Immature natural killer cell (primary cell): ENCODE measurements at regions not wholly inside any gene's neighbourhood (a gene's known extent, or its start where the extent isn't known, plus 50 kb on each side); places are given as distances from the start of the nearest gene placed in this dataset.
"Not testable (repeated sequence)": the region's sequence is repeated elsewhere in the genome, so short reads cannot be mapped to it uniquely, and the experiment has no call there.

Experiments used
- DNase-seq, 3 donors: peaks; one replicate each; pipeline ENCODE4 v3.0.0; 2022; ENCODE audit warnings: mixed read lengths in 1 of 3
- H3K27ac Mint-ChIP-seq, 6 donors: one replicate each; pipeline ENCODE4 v1.8.0; 2020; ENCODE audit warnings: mixed read lengths in 6 of 6, mild to moderate bottlenecking in 5 of 6, inconsistent platforms in 4 of 6, moderate library complexity in 3 of 6
- H3K27me3 Mint-ChIP-seq, 3 donors: one replicate each; pipeline ENCODE4 v1.8.0; 2020 to 2021; ENCODE audit warnings: low read depth in 3 of 3, mild to moderate bottlenecking in 3 of 3, mixed read lengths in 3 of 3, moderate library complexity in 3 of 3, inconsistent platforms in 1 of 3
- H3K36me3 Mint-ChIP-seq, 3 donors: one replicate each; pipeline ENCODE4 v1.8.0; 2020; ENCODE audit warnings: mixed read lengths in 3 of 3, inconsistent platforms in 2 of 3, mild to moderate bottlenecking in 2 of 3
- H3K4me1 Mint-ChIP-seq, 2 donors: one replicate each; pipeline ENCODE4 v1.8.0; 2020; ENCODE audit warnings: inconsistent platforms in 2 of 2, mild to moderate bottlenecking in 2 of 2, mixed read lengths in 2 of 2, moderate library complexity in 1 of 2
- H3K4me3 Mint-ChIP-seq, 5 donors: one replicate each; pipeline ENCODE4 v1.8.0; 2020; ENCODE audit warnings: mild to moderate bottlenecking in 5 of 5, mixed read lengths in 5 of 5, inconsistent platforms in 3 of 5, moderate library complexity in 3 of 5
- H3K9me3 Mint-ChIP-seq, 6 donors: one replicate each; pipeline ENCODE4 v1.8.0; 2020; ENCODE audit warnings: mild to moderate bottlenecking in 6 of 6, mixed read lengths in 6 of 6, inconsistent platforms in 4 of 6, moderate library complexity in 3 of 6

DNA sequence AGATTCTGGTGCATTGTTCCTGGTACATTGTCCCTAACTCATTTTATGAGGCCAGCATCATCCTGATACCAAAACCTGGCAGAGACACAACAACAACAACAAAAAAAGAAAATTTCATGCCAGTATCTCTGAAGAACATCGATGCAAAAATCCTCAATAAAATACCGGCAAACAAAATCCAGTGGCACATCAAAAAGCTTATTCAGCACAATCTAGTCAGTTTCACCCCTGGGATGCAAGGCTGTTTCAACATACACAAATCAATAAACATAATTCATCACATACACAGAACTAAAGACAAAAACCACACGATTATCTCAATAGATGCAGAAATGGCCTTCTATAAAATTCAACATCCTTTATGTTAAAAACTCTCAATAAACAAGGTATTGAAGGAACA lies 477.4 kb downstream of the SOCS6 start:
- H3K27ac Mint-ChIP-seq, H3K4me3 Mint-ChIP-seq, DNase-seq, H3K27me3 Mint-ChIP-seq, H3K4me1 Mint-ChIP-seq, H3K36me3 Mint-ChIP-seq: not testable (repeated sequence)
- peaks cover 0 to 16% (median 1%) of the 10 kb centered on the region in 6 donors for H3K9me3 Mint-ChIP-seq

DNA sequence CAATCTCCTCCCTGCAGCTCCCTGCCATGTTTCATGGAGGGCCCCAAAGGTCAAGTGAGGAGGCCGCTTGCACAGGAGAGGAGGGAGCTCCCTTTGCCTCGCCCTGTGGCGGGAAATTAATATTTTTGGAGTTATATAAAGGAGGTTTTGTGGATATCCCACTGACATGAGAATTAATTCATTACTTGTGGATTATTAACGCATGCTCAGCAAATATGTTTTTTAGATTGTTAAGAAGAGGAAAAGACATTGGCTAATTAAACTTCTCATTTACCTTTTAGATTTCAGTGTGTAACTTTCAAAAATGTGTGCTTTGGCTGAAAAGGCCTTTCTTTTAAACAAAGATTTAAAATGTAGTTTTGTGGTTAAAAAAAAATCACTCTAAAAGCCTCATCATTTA lies 474.0 kb downstream of the SOCS6 start:
- H3K4me1 Mint-ChIP-seq, result no peaks in the 10 kb centered on the region
- H3K4me3 Mint-ChIP-seq, result no peak overlapping the region
- peaks cover 0 to 1% (median 0%) of the 10 kb centered on the region in 3 donors for H3K27me3 Mint-ChIP-seq
- no peak overlapping the region for H3K27ac Mint-ChIP-seq
- H3K9me3 Mint-ChIP-seq, result peaks cover 0 to 16% (median 3%) of the 10 kb centered on the region in 6 donors
- H3K36me3 Mint-ChIP-seq, result no peaks in the 10 kb centered on the region
- no peak for DNase-seq

DNA sequence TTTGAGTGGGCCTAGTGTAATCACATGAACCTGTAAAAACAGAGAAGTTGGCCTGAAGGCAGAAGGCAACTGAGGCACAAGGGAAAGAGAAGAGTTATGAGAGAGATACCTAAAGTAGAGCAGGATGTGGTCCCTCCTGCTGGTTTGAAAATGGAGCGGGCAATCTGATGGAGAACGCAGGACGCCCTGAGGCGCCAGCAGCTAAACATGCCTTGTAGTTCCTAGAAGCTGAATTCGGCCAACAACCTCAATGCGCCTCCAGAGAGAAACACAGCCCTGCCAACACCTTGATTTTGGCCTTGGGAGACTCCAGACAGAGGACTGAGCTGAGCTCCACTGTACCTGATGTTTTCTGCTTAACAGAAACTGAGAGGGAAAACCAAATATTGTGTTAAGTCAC lies 469.9 kb downstream of the SOCS6 start:
- Mint-ChIP-seq H3K4me1 (no peaks in the 10 kb centered on the region), H3K27ac (no peak overlapping the region), H3K27me3 (peaks cover 0 to 3% (median 0%) of the 10 kb centered on the region in 3 donors), H3K9me3 (peaks cover 0 to 13% (median 5%) of the 10 kb centered on the region in 6 donors), H3K4me3 (no peak overlapping the region), H3K36me3 (no peaks in the 10 kb centered on the region)
- DNase-seq, result no peak

- Mint-ChIP-seq H3K27ac (no peak overlapping the region), H3K4me3 (no peak overlapping the region), H3K4me1 (no peaks in the 10 kb centered on the region), H3K27me3 (peaks cover 0 to 5% (median 0%) of the 10 kb centered on the region in 3 donors), H3K36me3 (no peaks in the 10 kb centered on the region), H3K9me3 (peaks cover 5 to 16% (median 9%) of the 10 kb centered on the region in 6 donors)
- no peak for DNase-seq
These were observed 465.6 kb downstream of the SOCS6 start for GRCh38 chr18:70754486-70754885.

DNA sequence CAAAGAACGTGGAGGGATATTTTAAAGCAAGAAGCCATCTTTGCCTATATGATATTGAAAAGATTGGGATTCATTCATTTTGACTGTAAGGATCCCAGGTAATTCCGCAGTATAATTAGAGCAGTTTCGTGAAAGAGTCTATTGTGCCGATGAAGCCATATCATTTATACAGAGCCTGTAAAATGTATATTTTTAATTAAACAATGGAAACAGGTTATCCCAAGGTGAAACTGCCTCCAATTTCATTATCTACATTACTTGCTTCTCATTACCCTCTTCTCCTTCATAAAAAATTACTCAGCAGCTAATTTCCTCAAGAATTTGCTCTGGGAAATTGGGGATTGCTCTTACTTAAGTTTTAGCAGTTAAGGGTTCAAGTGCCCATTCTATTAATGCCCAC lies 444.1 kb downstream of the SOCS6 start:
- no peaks in the 10 kb centered on the region for H3K36me3 Mint-ChIP-seq
- no peak overlapping the region for H3K27ac Mint-ChIP-seq
- peaks cover 0 to 12% (median 4%) of the 10 kb centered on the region in 6 donors for H3K9me3 Mint-ChIP-seq
- H3K4me3 Mint-ChIP-seq, result no peak overlapping the region
- peaks cover 0 to 3% (median 0%) of the 10 kb centered on the region in 3 donors for H3K27me3 Mint-ChIP-seq
- DNase-seq, result no peak
- no peaks in the 10 kb centered on the region for H3K4me1 Mint-ChIP-seq

DNA sequence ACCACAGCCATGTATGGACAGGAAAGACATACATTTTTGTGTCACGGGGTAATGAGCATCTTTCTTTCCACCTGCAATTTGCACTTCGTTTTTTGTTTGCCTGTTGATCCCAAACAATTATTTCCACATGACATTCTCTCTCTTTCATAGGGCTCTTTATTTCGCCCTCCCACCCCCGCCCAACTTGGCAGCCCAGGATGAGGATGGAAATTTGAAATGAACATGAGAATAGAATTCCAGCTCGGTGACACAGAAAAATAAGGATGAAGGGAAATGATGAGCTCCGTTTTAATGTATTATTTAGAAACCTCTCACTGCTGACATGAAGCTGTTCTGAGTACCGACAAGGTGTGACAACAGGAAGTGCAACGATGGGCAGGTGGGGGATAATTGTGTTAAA lies 443.3 kb downstream of the SOCS6 start:
- no peak overlapping the region for H3K27ac Mint-ChIP-seq

DNA sequence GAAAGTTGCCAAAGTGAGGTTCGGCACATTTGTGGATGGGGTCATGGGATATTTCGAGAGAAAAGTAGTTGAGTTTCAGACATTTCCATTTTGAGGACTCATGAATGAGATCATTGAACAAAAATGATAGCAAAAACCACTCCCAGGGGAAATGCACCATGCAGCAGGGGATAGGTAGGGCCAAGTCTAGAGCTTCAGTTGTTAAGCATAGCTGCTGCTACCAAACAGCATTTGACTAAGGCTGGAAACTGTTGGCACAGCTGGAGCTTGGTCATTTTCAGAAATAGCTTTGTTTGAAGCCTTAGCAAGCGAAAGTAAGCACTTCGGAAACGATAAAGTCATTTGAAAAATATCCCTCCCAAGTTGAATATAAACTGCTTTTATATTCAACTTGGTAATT lies 431.8 kb downstream of the SOCS6 start:
- no peak for DNase-seq
- Mint-ChIP-seq H3K27ac (no peak overlapping the region), H3K27me3 (no peaks in the 10 kb centered on the region), H3K36me3 (no peaks in the 10 kb centered on the region), H3K4me3 (no peak overlapping the region), H3K4me1 (no peaks in the 10 kb centered on the region), H3K9me3 (peaks cover under 1 to 16% (median 9%) of the 10 kb centered on the region in 6 donors)

More for the DNA sequence above, 443.3 kb downstream of the SOCS6 start:
- H3K4me1 Mint-ChIP-seq, result no peaks in the 10 kb centered on the region
- H3K36me3 Mint-ChIP-seq, result no peaks in the 10 kb centered on the region
- H3K9me3 Mint-ChIP-seq, result peaks cover 0 to 12% (median 3%) of the 10 kb centered on the region in 6 donors
- DNase-seq, result no peak
- peaks cover 0 to 3% (median 0%) of the 10 kb centered on the region in 3 donors for H3K27me3 Mint-ChIP-seq
- H3K4me3 Mint-ChIP-seq, result no peak overlapping the region

DNA sequence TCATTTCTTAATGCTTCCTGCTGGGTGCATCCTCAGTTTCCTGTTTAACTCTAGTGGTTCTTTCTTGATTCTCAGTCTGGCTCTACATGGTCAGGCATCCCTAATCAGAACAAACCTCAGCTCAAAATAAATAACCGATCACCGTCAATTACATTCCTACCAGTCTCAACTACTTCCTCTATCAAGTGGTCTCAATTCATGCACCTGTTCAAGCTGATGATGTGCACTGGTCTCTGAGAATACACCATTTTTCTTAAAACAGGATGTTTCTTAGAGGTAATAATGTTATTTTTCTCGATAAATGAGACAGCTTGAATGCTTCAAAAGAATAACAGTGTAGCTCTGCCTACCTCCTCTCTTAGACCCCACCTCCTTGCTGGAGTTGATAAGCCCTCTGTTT lies 420.9 kb downstream of the SOCS6 start:
- Mint-ChIP-seq H3K27ac (no peak overlapping the region), H3K4me1 (peaks cover 0 to 1% of the 10 kb centered on the region in 2 donors), H3K4me3 (no peak overlapping the region), H3K36me3 (peaks cover 0 to 6% (median 0%) of the 10 kb centered on the region in 3 donors), H3K9me3 (peaks cover 1 to 11% (median 8%) of the 10 kb centered on the region in 6 donors), H3K27me3 (no peaks in the 10 kb centered on the region)
- no peak for DNase-seq

GRCh38 chr18:70709144-70709543 lies 420.3 kb downstream of the SOCS6 start:
- no peak for DNase-seq
- Mint-ChIP-seq H3K27me3 (no peaks in the 10 kb centered on the region), H3K4me1 (peaks cover 0 to 1% of the 10 kb centered on the region in 2 donors), H3K27ac (no peak overlapping the region), H3K9me3 (peaks cover 1 to 11% (median 7%) of the 10 kb centered on the region in 6 donors), H3K4me3 (no peak overlapping the region), H3K36me3 (peaks cover 0 to 6% (median 0%) of the 10 kb centered on the region in 3 donors)

GRCh38 chr18:70705831-70706416 lies 417.1 kb downstream of the SOCS6 start:
- H3K36me3 Mint-ChIP-seq, result peaks cover 0 to 3% (median 3%) of the 10 kb centered on the region in 3 donors
- peaks cover 0 to 1% (median 0%) of the 10 kb centered on the region in 3 donors for H3K27me3 Mint-ChIP-seq
- no peak for DNase-seq
- H3K4me1 Mint-ChIP-seq, result peaks cover 0 to 1% of the 10 kb centered on the region in 2 donors
- H3K4me3 Mint-ChIP-seq, result no peak overlapping the region
- no peak overlapping the region for H3K27ac Mint-ChIP-seq
- H3K9me3 Mint-ChIP-seq, result peaks cover 0 to 9% (median 4%) of the 10 kb centered on the region in 6 donors

DNA sequence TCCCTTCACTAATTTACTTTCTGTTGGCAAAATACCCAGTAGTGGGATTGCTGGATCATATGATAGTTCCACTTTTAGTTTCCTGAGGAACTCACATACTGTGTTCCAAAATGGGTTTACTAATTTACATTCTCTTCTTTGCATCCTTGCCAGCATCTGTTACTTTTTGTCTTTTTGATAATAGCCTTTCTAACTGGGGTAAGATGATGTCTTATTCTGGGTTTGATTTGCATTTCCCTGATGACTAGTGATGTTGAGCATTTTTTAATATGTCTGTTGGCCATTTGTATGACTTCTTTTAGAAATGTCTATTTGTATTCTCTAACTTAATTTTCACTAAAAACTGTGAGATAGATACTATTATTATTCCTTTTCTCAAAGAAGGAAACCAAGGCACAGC lies 411.7 kb downstream of the SOCS6 start:
- DNase-seq, result no peak
- peaks cover 0 to 1% (median 0%) of the 10 kb centered on the region in 3 donors for H3K27me3 Mint-ChIP-seq
- no peak overlapping the region for H3K4me3 Mint-ChIP-seq
- H3K9me3 Mint-ChIP-seq, result peaks cover 0 to 8% (median 3%) of the 10 kb centered on the region in 6 donors
- H3K36me3 Mint-ChIP-seq, result peaks cover 0 to 3% (median 3%) of the 10 kb centered on the region in 3 donors
- no peaks in the 10 kb centered on the region for H3K4me1 Mint-ChIP-seq
- no peak overlapping the region for H3K27ac Mint-ChIP-seq

GRCh38 chr18:70698574-70698973 lies 409.7 kb downstream of the SOCS6 start:
- no peak overlapping the region for H3K4me3 Mint-ChIP-seq
- DNase-seq, result no peak
- no peak overlapping the region for H3K27ac Mint-ChIP-seq
- peaks cover 0 to 8% (median 3%) of the 10 kb centered on the region in 6 donors for H3K9me3 Mint-ChIP-seq
- no peaks in the 10 kb centered on the region for H3K4me1 Mint-ChIP-seq
- H3K36me3 Mint-ChIP-seq, result peaks cover 0 to 3% (median 3%) of the 10 kb centered on the region in 3 donors
- peaks cover 0 to 1% (median 0%) of the 10 kb centered on the region in 3 donors for H3K27me3 Mint-ChIP-seq

GRCh38 chr18:70693246-70693645 lies 404.4 kb downstream of the SOCS6 start:
- Mint-ChIP-seq H3K9me3 (peaks cover 0 to 5% (median 0%) of the 10 kb centered on the region in 6 donors), H3K4me1 (no peaks in the 10 kb centered on the region), H3K4me3 (no peak overlapping the region), H3K36me3 (peaks cover 0 to 4% (median 4%) of the 10 kb centered on the region in 3 donors), H3K27ac (no peak overlapping the region), H3K27me3 (peaks cover 0 to 3% (median 0%) of the 10 kb centered on the region in 3 donors)
- no peak for DNase-seq

DNA sequence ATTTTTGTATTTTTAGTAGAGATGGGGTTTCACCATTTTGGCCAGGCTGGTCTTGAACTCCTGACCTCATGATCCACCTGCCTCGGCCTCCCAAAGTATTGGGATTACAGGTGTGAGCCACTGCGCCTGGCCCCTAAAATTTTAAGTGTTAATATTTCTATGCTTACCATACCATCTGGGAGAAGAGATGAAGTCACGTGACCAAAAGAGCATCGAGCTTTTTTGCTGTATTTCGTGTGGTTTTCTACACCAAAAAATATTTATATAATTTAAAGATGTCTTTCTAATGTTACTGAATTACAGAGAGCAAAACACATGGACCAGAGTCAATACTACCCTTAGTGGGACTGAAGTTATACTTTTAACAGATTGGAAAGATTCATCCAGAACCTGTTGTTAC lies 400.9 kb downstream of the SOCS6 start:
- not testable (repeated sequence) for H3K27me3 Mint-ChIP-seq, H3K4me1 Mint-ChIP-seq, DNase-seq, H3K36me3 Mint-ChIP-seq, H3K9me3 Mint-ChIP-seq, H3K4me3 Mint-ChIP-seq, H3K27ac Mint-ChIP-seq

- H3K9me3 Mint-ChIP-seq, result peaks cover 0 to 3% (median 0%) of the 10 kb centered on the region in 6 donors
- DNase-seq, result no peak
- H3K4me3 Mint-ChIP-seq, result no peak overlapping the region
- H3K27me3 Mint-ChIP-seq, result peaks cover 0 to 3% (median 0%) of the 10 kb centered on the region in 3 donors
- peaks cover 0 to 4% (median 4%) of the 10 kb centered on the region in 3 donors for H3K36me3 Mint-ChIP-seq
- H3K27ac Mint-ChIP-seq, result no peak overlapping the region
- no peaks in the 10 kb centered on the region for H3K4me1 Mint-ChIP-seq
These were observed 399.4 kb downstream of the SOCS6 start for GRCh38 chr18:70688286-70688685.
